Suppressor macrophage (primary cell): ENCODE measurements at regions not wholly inside any gene's neighbourhood (a gene's known extent, or its start where the extent isn't known, plus 50 kb on each side); places are given as distances from the start of the nearest gene placed in this dataset.
"Not testable (repeated sequence)": the region's sequence is repeated elsewhere in the genome, so short reads cannot be mapped to it uniquely, and the experiment has no call there.

Source experiments
- DNase-seq, 4 experiments: peaks; one replicate each; pipeline ENCODE4 v3.0.0-alpha.2; 2020 to 2022

DNA sequence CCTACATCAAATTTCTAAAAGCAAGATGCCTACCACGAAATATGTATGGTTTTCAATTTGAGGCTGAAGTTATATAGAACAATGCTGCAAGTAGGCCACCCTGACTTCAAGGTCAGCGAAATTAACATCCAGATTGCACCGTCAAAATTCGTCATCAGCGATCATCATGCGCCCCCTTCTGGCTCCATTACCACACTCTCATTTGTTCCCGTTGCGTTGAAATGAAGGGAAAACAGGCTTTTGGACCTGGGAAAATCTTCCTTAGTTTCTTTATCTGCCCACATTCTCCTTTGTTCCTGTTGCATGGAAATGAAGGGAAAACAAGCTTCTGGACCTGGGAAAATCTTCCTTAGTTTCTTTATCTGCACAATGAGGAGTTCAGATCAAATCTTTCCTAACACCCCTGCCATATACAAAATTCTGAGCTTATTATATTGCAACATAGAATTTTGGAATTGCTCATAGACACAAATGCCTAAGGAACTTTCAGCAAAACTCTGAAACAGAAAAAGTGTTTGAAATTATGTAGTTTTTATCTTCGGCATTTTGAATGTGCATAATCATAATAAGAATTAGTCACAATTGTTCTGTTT is 98.2 kb upstream of the PRKCQ start:
- DNase-seq, result peak; percentile 61 to 80 (median 74)

DNA sequence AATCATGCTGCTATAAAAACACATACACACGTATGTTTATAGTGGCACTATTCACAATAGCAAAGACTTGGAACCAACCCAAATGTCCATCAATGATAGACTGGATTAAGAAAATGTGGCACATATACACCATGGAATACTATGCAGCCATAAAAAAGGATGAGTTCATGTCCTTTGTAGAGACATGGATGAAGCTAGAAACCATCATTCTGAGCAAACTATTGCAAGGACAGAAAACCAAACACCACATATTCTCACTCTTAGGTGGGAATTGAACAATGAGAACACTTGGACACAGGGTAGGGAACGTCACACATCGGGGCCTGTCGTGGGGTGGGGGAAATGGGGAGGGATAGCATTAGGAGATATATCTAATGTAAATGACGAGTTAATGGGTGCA is 97.1 kb upstream of the PRKCQ start:
- not testable (repeated sequence) for DNase-seq

DNA sequence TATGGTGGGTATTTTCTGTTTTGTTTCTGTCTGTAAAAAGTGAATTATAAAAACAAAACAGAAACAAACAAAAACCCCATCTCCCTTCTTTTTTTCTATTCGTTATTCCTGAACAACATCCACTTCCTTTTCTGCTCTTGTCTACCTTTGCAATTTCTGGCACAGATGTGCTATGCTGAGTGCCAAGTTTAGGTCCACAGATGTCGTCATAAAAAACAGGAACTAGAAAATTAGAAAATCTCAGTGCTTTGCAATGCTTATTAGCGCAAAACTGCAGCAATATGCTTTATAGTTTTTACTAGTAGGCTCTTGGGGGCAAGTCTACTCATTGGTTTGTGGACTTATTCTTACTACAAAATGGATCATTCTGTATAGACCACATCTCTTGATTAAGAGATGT is 94.2 kb upstream of the PRKCQ start:
- DNase-seq, result peak; percentile 15 to 66 (median 44)

DNA sequence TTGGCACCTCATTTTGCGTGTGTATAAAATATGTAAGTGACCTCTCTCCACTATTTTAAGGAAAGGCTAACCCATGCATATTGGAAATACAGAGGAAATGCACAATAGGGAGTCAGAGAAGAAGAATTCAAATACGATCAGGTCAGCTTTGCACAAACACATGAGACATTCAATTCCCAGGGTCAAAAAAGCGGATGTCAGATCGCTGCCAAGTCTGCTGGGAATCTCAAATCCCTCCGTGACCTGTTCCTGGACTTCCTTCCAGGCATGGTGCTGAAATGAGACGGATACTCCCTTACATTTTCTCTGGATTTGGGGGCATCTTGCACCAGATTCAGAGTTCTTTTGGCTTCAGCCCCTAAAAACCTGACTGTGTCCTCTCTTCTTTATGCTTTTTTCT is 91.9 kb upstream of the PRKCQ start:
- no peak for DNase-seq

DNA sequence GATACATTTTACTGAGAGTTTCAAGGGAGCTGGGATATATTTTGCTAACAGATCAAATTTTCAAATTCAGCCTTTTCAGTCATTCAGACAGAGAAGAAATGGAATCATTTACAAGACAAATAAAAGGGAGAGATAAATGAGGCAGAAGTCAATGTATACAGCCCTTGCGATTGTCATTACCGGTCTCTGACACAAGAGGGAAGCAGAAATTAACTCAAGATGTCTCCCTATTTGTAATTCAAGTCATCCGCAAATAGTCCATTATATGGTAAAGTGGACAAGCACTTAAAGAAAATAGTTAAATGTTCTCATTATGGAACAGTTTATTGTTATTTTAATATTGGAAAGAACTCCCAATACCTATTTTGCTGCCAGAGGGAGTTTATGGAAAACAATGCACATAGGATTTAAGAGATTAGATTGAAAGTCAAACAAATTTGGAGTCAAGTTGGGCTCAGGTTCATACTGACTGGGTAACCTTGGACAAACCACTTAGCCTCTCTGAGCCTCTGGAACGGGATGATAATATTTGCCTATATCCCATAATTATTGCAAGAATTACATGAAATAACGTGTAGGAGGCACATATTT is 89.3 kb upstream of the PRKCQ start:
- peak; percentile 27 to 65 (median 48) for DNase-seq

DNA sequence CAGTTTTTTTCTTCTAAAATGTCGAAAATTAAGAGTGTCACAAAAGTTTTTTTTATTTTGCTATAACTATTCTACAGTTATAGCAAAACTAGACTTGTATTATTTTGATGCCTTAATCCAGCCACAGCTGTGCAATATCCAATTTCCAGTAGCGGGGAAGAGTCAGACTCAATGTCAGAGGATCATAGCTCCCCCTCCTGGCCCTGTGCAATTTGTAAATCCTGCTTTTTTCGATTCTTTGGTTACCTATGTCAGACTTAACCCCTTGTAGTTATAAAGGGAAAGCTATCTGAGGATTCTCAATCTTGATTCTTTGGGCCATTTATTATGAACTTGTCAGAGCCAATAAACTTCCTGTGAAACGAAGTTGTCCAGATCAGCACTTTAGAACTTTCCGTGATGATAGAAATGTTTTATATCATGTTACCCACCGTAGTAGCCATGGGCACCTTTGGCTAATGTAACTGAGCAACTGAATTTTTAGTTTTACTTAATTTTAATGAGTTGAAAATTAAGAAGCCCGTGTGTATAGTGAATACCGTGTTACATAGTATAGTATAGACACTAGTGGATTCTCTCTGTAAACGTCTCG is 87.7 kb upstream of the PRKCQ start:
- DNase-seq, result peak; percentile 50 to 71 (median 60)

DNA sequence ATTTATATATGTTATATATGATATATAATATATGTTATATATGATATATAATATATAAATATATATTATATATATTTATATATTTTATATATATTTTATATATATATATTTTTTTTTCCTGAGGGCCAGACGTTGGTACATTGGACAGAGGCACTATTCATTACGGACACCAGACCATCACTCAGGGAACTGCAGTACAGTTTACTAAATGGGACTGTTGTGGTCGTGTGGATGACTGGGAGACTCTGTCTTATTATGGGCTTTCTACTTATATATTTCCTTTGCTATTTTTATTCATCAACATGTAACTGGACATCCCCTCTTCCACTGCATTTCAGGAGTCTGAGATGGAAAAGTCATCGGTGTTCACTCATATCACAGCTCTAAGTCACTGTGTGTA is 87.1 kb upstream of the PRKCQ start:
- DNase-seq, result no peak

DNA sequence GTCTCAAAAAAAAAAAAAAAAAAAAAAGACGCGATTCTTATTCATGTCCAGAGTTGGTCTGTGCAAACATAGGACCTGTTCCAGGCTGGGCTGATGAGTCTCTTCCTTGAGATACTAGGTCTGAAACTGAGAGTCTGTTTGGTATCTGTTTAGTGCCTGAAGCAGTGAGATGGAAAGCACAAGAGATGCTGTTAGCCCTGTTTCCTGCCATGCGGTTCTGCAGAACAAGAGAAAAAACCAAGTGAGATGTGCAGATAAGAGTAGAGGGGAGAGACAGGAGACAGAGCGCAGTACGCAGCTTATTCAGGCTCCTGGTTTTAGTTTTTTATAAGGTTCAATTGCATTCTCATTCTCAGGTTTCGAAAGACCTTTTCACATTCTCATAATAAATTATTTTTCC is 85.8 kb upstream of the PRKCQ start:
- no peak for DNase-seq

DNA sequence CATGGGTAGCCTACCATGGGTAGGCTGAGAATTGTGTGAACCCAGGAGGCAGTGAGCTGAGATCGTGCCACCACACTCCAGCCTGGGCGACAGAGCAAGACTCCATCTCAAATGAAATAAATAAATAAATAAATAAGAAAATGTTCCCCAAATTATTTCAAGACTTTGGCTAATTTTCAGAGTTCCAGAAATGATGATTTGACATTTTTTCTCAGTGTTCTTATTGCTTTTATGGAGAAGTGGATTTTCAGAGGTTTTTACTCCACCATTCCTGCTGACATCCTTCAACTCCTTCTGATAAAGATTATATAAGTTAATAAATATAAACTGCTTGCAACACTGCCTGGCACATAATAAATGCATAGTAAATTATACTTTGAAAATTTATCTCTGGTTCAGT is 80.4 kb upstream of the PRKCQ start:
- no peak for DNase-seq

DNA sequence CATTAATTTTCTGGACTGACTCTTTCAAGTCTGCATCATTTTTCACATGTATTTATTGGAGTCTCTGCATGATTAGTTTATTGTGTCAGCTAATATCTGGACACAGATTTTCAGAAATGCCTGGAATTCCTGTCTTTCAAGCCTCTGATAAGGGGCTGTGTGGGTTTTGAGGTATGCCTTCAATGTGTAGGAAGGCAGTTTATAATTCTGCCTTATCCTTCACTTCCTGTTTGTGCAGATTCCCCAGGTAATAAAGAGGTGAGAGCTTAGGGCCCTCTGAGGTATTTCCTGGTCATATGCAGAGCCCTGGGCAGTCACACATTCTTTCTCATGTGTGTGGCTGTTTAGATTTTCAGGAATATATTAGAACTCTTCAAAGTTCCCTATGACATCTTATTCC is 79.4 kb upstream of the PRKCQ start:
- DNase-seq, result no peak

DNA sequence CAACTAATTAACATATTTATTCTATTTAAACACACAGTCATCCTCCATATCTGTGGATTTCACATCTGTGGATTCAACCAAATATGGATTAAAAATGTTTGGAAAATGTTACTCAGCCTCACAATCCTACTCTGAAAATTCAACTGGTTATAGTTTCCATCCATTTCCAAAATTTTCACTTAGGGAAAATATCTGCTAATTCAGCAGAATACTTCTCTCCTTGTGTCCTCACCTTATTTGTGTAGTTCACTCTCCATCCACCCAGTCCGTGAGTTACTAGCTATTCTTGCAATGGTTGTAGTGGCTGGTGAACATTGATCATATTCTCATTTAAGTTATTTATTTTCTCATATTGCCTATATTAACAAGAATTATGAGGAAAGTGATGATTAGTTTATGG is 77.6 kb upstream of the PRKCQ start:
- DNase-seq, result no peak

DNA sequence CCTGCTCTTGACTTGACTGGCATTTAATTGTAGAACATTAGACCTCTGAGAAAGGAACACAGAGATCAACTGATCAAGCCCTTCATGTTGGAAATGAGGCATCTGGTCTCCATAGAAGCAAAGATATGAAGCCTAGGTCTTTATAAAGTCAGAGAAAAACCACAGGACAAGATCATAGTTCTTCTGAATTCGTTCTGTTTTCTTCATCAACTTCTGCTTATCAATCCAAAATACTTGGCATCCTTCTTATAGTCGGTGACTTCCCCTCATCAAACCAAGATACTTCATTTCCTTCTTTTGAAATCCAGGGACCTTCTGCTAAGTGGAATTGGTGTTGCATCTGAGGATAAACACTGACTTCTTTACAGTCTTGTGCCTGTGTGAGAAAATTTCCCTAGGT is 77.1 kb upstream of the PRKCQ start:
- DNase-seq, result peak in 2 of 4 experiments; percentile 28 to 31

DNA sequence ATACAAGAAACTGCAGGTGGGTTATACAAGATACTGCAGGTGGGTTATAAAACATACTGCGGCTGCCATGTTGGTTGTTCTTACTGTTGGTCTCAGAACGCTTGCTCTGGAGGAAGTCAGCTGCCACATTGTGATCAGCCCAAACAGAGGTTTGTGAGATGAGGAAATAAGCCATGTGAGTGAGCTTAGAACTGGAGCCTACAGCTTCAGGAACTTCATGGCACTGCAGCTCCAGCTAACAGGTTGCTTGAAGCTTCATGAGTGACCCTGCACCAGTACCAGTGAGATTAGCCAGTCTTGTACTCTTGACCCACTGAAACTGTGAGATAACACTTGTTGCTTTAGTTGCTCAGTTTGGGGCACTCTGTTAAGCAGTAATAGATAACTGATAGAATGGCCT is 74.5 kb upstream of the PRKCQ start:
- peak; percentile 47 to 81 (median 69) for DNase-seq

DNA sequence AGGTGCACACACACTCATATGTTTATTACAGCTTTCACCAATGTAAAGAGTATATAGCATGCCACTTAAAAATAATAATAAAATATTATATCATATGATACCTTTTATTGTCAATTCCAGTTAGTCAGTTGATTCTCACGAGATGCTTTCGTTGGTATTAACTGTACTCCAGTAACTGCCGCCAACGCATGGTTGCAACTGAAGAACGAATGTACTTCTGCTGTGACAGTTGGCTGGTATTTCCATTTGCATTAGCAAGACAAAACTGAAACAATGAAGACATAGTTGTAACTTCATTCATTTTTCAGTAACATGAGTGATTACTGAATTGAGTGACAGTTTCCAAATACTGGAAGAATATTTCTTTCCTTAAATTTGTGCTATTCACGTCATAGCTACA is 70.5 kb upstream of the PRKCQ start:
- no peak for DNase-seq

DNA sequence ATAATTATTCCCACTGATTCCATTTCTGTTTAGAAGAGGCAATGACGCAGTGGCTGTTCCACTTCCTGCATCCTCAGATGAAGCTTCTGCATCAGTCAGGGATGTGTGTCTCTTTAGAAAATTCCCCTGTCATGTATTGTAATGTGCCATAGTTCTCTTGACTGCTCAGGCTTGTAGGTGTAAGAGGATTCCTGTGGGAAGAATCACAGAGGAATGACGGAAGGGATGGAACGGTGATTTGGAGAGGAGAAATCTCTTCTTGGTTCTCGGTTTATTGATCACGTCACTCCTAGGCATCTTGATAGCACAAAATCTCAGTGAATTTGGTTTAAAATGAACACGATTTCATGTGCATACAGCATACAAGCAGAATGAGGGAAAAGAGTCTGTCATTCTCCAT is 69.8 kb upstream of the PRKCQ start:
- no peak for DNase-seq

DNA sequence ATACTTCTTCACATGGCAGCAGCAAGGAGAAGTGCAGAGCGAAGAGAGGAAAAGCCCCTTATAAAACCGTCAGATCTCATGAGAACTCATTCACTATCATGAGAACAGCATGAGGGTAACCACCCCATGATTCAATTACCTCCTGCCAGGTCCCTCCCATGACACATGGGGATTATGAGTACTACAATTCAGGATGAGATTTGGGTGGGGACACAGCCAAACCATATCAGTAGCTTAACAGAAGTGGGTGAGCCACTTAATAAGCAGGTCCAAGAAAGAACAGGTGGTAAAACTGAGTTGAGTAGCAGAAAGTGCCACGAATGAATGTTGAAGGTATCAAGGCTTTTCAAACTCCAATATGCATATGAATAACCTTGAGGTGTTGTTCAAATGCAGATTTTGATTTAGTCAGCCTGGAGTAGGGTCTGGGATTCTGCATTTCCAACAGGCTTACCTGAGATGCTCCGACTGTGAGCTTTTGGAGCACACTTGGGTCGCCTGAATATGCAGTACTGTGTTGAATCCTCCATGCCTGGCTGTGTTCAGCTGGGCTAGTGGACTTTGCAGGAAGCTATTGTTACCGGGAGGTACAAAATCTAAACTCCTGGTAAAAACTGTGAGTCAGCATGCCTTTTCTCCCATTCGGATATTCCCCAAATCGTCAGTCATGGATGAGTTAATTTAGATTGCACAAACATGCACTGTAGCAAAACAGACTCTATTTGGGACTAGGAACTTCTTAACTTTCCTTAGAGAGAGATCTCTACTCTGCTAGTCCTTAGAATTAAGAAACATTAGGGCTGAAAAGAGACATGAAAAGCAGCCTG is 69.0 kb upstream of the PRKCQ start:
- no peak for DNase-seq

DNA sequence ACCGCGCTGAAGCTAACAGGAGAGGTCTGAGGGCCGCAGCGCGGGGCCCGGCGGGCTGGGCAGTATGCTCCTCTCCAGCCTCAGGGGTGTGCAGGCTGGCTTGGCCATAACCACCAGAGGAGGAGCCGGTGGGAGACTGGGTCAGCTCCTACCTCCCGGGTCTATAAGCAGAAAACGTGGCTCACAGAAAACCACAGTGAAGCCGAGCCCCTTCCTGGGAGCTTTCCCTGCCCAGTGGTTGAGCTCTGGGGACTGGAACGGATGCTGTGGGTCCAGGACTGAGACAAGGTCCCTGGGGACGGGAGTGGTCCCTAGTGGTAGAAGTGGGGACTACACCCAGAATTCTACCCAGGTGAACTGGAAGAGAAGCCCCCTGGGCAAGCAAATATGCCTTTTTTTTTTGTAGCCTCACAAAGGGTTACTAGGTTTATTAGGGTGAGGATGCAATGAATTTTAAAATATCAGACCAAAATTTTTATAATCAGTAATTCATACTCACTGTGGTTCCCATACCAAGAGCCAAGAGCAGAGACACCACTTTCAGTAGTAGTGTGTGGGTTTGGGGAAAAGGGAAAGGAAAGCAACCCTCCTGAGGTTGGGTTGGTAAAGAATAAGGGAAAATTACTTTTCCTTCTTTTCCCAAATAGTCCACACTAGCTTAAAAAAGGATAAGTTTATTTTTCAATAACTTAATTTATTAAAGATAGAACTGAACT is 67.9 kb upstream of the PRKCQ start:
- peak; percentile 36 to 66 (median 58) for DNase-seq

DNA sequence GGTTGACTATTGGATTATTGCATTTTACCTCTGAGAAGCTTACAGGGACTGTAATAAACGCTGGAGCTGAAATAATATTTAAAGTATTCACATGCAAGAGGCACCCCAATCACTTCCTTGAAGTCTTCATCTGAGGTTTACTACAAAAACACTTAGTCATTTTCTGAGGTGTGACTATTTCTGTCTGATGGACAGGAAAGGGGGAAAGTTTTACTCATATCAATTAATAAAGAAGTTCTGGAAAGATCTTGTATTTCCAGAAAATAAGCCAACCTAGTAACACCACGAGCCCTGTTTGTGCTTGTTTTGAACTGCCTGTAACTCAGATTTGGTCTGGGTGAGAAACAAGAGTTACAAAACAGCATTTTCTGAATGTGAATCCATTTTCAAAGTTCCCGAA is 63.9 kb upstream of the PRKCQ start:
- DNase-seq, result no peak

DNA sequence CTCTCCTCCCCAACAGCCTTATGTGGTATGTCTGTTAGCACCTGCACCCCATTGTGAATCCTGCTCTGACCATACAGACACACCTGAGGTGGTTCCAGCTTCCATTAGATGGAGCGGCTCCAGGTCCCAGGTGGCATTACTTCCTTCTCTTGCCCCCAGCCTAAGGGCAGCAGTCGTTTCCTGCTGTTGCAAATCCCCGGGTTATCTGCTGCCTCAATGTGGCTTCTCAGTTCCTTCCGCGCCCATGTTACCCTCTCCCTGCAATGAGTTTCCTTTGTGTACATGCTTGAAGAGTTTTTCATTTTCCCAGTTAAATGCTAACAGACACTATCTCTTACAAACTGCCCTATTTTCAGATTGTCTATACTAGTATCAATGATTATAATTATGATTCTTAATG is 62.8 kb upstream of the PRKCQ start:
- no peak for DNase-seq

DNA sequence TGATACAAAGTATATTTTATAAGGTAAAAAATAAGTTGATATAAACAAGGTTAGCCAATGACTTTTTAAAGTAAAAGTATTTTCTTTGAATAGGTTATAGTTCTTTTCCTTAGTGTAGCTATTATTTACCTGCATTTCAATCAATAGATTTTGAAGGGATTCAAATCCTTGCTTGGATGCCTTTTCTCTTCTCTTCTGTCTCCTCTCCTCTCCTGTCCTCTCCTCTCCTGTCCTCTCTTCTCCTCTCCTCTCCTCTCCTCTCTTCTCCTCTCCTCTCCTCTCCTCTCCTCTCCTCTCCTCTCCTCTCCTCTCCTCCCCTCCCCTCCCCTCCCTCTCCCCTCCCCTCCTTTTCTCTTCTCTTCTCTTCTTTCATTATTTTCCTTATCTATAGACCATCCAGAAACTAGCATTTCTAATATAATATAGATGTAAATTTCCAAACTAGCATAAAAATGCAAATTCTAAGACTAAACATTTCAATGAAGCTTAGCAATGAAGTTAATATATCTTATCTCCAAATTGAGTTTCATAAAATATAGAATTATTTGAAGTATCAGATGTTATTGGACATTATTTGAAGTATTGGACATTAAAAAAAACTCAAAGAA is 60.5 kb upstream of the PRKCQ start:
- DNase-seq, result no peak

DNA sequence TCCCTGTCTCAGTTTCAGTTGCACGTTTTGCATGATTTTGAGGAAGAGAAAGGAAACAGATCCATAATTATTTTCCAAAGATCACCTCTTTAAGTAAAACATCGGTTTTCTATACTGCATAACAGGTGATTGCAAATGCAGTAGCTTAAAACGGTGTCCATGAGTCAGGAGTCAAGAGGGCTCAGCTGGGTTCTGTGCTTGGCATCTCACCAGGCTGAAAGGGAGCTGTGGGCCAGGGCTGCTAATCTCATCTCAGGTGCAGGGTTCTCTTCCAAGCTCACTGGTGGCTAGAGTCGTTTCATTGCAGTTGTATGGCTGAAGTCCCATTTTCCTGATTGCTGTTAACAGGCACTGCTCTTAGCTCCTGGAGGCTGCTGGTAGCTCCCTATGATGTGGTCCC is 57.0 kb upstream of the PRKCQ start:
- DNase-seq, result no peak

DNA sequence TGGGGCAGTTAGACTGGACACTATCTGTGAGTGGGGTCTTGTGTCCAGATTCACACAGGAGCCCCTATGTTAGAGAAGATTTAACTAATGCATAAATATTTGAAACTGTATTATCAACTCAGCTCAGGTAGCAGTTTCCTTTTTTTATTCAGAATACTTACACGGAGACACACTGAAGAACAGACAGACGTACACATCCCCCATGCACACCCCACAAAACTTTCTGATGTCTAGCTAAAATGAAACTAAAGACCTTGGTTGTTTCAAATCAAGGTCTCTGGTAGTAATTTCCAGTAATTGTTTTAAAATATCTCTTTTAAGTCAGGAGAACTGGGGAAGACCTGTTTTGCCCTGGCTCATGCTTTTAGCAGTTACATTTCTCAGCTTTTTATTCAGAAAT is 55.7 kb upstream of the PRKCQ start:
- no peak for DNase-seq
